ENCODE measurements at regions not wholly inside any gene's neighbourhood (a gene's known extent, or its start where the extent isn't known, plus 50 kb on each side); places are given as distances from the start of the nearest gene placed in this dataset.

DNA sequence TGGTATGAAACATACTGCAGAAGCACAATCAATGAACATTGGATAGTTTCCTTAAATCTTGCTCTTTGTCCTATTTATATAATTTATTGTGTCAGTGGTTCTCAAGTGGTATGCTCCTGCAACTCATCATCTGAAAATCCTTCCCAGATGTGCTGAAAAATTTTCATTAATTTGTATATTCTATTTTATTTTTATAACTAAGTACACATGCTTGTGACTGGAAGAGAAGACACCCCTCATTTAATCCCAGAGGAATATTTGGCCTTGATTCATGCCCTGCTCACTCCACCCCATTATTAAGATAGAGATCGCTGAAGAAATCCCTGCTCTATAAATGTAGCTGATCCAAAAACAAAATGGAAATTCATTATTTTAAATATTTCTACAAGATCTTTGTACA, 870.5 kb upstream of the CXADR start:
- TF ChIP-seq POLR2A (IDR thresholded peaks at IDR 0.05), result no peak
- TF ChIP-seq, protein P1, sequence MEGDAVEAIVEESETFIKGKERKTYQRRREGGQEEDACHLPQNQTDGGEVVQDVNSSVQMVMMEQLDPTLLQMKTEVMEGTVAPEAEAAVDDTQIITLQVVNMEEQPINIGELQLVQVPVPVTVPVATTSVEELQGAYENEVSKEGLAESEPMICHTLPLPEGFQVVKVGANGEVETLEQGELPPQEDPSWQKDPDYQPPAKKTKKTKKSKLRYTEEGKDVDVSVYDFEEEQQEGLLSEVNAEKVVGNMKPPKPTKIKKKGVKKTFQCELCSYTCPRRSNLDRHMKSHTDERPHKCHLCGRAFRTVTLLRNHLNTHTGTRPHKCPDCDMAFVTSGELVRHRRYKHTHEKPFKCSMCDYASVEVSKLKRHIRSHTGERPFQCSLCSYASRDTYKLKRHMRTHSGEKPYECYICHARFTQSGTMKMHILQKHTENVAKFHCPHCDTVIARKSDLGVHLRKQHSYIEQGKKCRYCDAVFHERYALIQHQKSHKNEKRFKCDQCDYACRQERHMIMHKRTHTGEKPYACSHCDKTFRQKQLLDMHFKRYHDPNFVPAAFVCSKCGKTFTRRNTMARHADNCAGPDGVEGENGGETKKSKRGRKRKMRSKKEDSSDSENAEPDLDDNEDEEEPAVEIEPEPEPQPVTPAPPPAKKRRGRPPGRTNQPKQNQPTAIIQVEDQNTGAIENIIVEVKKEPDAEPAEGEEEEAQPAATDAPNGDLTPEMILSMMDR (IDR thresholded peaks at IDR 0.05), result no peak
